ENCODE measurements at regions not wholly inside any gene's neighbourhood (a gene's known extent, or its start where the extent isn't known, plus 50 kb on each side); places are given as distances from the start of the nearest gene placed in this dataset.

DNA sequence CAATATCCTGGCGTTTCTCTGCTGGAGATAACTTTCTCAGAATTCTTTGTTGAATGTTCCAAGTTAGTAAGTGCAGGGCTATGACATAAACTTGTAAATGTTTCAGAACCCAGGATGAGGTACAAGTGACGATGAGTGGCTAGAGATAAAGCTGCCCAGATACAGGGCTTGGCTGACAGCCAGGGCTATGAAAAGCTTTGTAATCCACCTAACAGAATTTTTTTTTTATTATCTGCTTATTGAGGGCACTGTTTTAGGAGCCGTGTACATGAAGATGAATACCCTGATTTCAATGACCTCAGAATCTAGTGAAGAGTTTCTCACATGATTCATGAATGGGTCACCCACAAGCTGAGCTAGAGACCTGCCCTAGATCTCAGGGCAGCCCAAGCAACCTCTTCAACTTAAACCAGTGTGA, 431.4 kb downstream of the DIPK2A start:
- TF ChIP-seq, protein P1, sequence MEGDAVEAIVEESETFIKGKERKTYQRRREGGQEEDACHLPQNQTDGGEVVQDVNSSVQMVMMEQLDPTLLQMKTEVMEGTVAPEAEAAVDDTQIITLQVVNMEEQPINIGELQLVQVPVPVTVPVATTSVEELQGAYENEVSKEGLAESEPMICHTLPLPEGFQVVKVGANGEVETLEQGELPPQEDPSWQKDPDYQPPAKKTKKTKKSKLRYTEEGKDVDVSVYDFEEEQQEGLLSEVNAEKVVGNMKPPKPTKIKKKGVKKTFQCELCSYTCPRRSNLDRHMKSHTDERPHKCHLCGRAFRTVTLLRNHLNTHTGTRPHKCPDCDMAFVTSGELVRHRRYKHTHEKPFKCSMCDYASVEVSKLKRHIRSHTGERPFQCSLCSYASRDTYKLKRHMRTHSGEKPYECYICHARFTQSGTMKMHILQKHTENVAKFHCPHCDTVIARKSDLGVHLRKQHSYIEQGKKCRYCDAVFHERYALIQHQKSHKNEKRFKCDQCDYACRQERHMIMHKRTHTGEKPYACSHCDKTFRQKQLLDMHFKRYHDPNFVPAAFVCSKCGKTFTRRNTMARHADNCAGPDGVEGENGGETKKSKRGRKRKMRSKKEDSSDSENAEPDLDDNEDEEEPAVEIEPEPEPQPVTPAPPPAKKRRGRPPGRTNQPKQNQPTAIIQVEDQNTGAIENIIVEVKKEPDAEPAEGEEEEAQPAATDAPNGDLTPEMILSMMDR (conservative IDR thresholded peaks at IDR 0.05; ENCODE audit: low read depth, low read length): no peak
- no peak for TF ChIP-seq EZH2 (IDR thresholded peaks at IDR 0.05; ENCODE audit: borderline replicate concordance, low read depth, low read length, poor library complexity, severe bottlenecking)

Data from A673 (cell line).